Gastrocnemius medialis (tissue), 4 donors: ENCODE measurements at regions not wholly inside any gene's neighbourhood (a gene's known extent, or its start where the extent isn't known, plus 50 kb on each side); places are given as distances from the start of the nearest gene placed in this dataset.

Experiments
- ATAC-seq, 2 donors: fragments of 150-250 bp; one replicate each; pipeline ENCODE4 v1.9.1; 2016
- DNase-seq, 2 donors: peaks; one replicate each; pipeline ENCODE4 v3.0.0-alpha.2; 2019
- H3K27ac ChIP-seq, 4 donors: fragments of 200-600 bp; sonication (generic); 1 replicate in 1 of 4; 2 replicates in 3 of 4; pipeline ENCODE4 v1.5.1; 2016 to 2018; ENCODE audit warnings: mild to moderate bottlenecking in 2 of 4, moderate library complexity in 1 of 4
- H3K27me3 ChIP-seq, 3 donors: fragments of 200-600 bp; sonication (generic) in 2 of 3; 1 replicate in 1 of 3; 2 replicates in 2 of 3; pipeline versions ENCODE4 v1.5.1 to v1.6.0; 2016 to 2019; ENCODE audit warnings: mild to moderate bottlenecking in 1 of 3, moderate library complexity in 1 of 3
- H3K36me3 ChIP-seq, 2 donors: fragments of 200-600 bp; sonication (generic) in 1 of 2; one replicate each; pipeline ENCODE4 v1.5.1; 2017 to 2018
- H3K4me1 ChIP-seq, 2 donors: fragments of 200-600 bp; sonication (generic) in 1 of 2; one replicate each; pipeline ENCODE4 v1.5.1; 2016 to 2017; ENCODE audit warnings: mild to moderate bottlenecking in 2 of 2
- H3K4me3 ChIP-seq, 4 donors: fragments of 200-600 bp; sonication (generic) in 3 of 4; 1 replicate in 1 of 4; 2 replicates in 3 of 4; pipeline ENCODE4 v1.5.1; 2016 to 2019; ENCODE audit warnings: mild to moderate bottlenecking in 2 of 4
- H3K9me3 ChIP-seq, 3 donors: fragments of 200-600 bp; sonication (generic) in 2 of 3; 1 replicate in 1 of 3; 2 replicates in 2 of 3; pipeline ENCODE4 v1.5.1; 2016 to 2019
- CTCF ChIP-seq, 5 experiments: fragments of 450-650 bp in 3 of 5; fragments of 200-600 bp in 2 of 5; sonication (generic) in 2 of 5; IDR thresholded peaks in 4 of 5; conservative IDR thresholded peaks in 1 of 5; 1 replicate in 4 of 5; 2 replicates in 1 of 5; pipeline ENCODE4 v1.5.1; 2016 to 2019; ENCODE audit warnings: antibody characterized with exemption in 5 of 5, mild to moderate bottlenecking in 3 of 5, moderate library complexity in 3 of 5
- POLR2A ChIP-seq, 2 donors: fragments of 450-650 bp; IDR thresholded peaks; one replicate each; pipeline ENCODE4 v1.6.1; 2017; ENCODE audit warnings: antibody characterized with exemption in 2 of 2, mild to moderate bottlenecking in 2 of 2, moderate library complexity in 2 of 2
- in situ Hi-C, 4 donors: fragments of 200-750 bp; cut with MboI; loops; one replicate each; pipeline versions ENCODE4 v1.15.0 to v1.8.0; 2017; ENCODE audit warnings: low sequenced_read_pairs in 4 of 4
- intact Hi-C: fragments of 100-400 bp; cut with DNase I; formaldehyde crosslinking; loops from one replicate; pipeline ENCODE4 v1.15.1; 2023; ENCODE audit warnings: low total_unique reads

GRCh38 chr4:10348241-10348640 lies 109.0 kb downstream of the ZNF518B start:
- TF ChIP-seq POLR2A (IDR thresholded peaks at IDR 0.05): no peak
- no peak for TF ChIP-seq CTCF (IDR thresholded peaks at IDR 0.05 in 4 of 5, conservative IDR thresholded peaks at IDR 0.05 in 1 of 5)
- intact Hi-C loops (no loop called here), in situ Hi-C loops (no loop called here)
- no peaks in the 10 kb centered on the region for H3K27me3 ChIP-seq
- H3K4me3 ChIP-seq: no peak overlapping the region
- H3K36me3 ChIP-seq: no peaks in the 10 kb centered on the region
- no peak for DNase-seq
- ATAC-seq: no peak
- H3K4me1 ChIP-seq: no peaks in the 10 kb centered on the region
- no peaks in the 10 kb centered on the region for H3K9me3 ChIP-seq
- no peak overlapping the region for H3K27ac ChIP-seq

- ATAC-seq (no peak), DNase-seq (no peak)
- Histone ChIP-seq H3K9me3 (no peaks in the 10 kb centered on the region), H3K27ac (no peak overlapping the region), H3K36me3 (no peaks in the 10 kb centered on the region), H3K4me3 (no peak overlapping the region), H3K4me1 (no peaks in the 10 kb centered on the region), H3K27me3 (no peaks in the 10 kb centered on the region)
- intact Hi-C loops (no loop called here), in situ Hi-C loops (no loop called here)
- no peak for TF ChIP-seq POLR2A (IDR thresholded peaks at IDR 0.05)
- no peak for TF ChIP-seq CTCF (IDR thresholded peaks at IDR 0.05 in 4 of 5, conservative IDR thresholded peaks at IDR 0.05 in 1 of 5)
Measured at GRCh38 chr4:10347815-10348214, 109.4 kb downstream of the ZNF518B start.

- Histone ChIP-seq H3K9me3 (no peaks in the 10 kb centered on the region), H3K4me1 (no peaks in the 10 kb centered on the region), H3K27ac (no peak overlapping the region), H3K4me3 (no peak overlapping the region), H3K27me3 (no peaks in the 10 kb centered on the region), H3K36me3 (no peaks in the 10 kb centered on the region)
- in situ Hi-C loops: no loop called here
- ATAC-seq (no peak), DNase-seq (no peak)
- TF ChIP-seq CTCF (IDR thresholded peaks at IDR 0.05 in 4 of 5, conservative IDR thresholded peaks at IDR 0.05 in 1 of 5) (no peak), POLR2A (IDR thresholded peaks at IDR 0.05) (no peak)
- intact Hi-C loops: no loop called here
Measured at GRCh38 chr4:10347281-10347795, 109.9 kb downstream of the ZNF518B start.

GRCh38 chr4:10346023-10346422 lies 111.2 kb downstream of the ZNF518B start:
- ATAC-seq: no peak
- intact Hi-C loops: no loop called here
- TF ChIP-seq POLR2A (IDR thresholded peaks at IDR 0.05) (no peak), CTCF (IDR thresholded peaks at IDR 0.05 in 4 of 5, conservative IDR thresholded peaks at IDR 0.05 in 1 of 5) (no peak)
- Histone ChIP-seq H3K9me3 (no peaks in the 10 kb centered on the region), H3K27me3 (no peaks in the 10 kb centered on the region), H3K4me3 (no peak overlapping the region), H3K4me1 (no peaks in the 10 kb centered on the region), H3K36me3 (no peaks in the 10 kb centered on the region), H3K27ac (no peak overlapping the region)
- in situ Hi-C loops: no loop called here
- no peak for DNase-seq

GRCh38 chr4:10345381-10345784 lies 111.8 kb downstream of the ZNF518B start:
- ATAC-seq (no peak), DNase-seq (no peak)
- Histone ChIP-seq H3K4me3 (no peak overlapping the region), H3K4me1 (no peaks in the 10 kb centered on the region), H3K9me3 (no peaks in the 10 kb centered on the region), H3K27me3 (no peaks in the 10 kb centered on the region), H3K36me3 (no peaks in the 10 kb centered on the region), H3K27ac (no peak overlapping the region)
- in situ Hi-C loops: no loop called here
- intact Hi-C loops: no loop called here
- no peak for TF ChIP-seq POLR2A (IDR thresholded peaks at IDR 0.05)
- TF ChIP-seq CTCF (IDR thresholded peaks at IDR 0.05 in 4 of 5, conservative IDR thresholded peaks at IDR 0.05 in 1 of 5): no peak
